Stimulated activated CD8-positive, alpha-beta memory T cell treated with anti-CD3 and anti-CD28 coated beads, Interleukin-4, amount 100 ng/mL, for 1 hour (primary cell): ENCODE measurements at regions not wholly inside any gene's neighbourhood (a gene's known extent, or its start where the extent isn't known, plus 50 kb on each side); places are given as distances from the start of the nearest gene placed in this dataset.

Source experiments
- DNase-seq, 2 donors: peaks; one replicate each; pipeline ENCODE4 v3.0.0-alpha.2; 2020; ENCODE audit warnings: low read depth in 2 of 2, low spot score in 1 of 2

GRCh38 chr4:180598281-180598680 is 1644.9 kb upstream of the TENM3 start:
- DNase-seq = no peak

DNA sequence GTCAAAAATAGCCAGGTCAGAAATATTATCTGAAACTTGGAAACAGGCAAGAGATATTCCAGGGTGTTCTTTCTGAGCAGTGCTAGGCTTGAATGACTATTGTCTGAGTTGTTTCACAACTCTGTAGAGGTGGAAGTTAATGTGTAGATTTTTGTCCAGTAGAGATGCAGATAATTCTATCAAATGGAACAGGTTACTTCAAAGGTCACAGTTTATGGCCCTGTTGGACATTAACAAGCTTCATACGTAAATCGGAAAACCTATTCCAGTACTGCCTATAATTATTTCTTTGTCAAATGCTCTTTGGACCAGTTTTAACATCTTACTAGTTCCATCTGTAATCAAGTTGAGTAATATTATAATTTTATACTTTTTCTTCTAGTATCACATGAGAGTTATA is 1639.4 kb upstream of the TENM3 start:
- DNase-seq = no peak

DNA sequence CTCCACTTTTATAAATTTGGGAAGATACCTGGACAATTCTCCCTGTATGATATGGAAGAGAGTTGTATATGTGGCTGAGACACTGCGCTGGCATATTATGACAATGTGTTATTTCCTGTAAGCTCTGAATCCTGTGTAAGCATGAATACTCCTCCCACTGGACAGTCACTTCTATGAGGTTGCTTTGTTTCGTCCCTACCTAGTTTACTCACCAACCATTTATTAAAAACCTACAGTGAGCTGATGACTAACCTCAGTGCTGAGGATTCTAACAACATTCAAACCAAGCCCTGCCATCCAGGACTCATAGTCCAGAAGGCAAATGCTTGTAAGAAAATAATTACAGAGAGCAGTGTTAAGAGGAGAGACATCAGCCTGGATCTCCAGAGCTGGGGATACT is 1632.9 kb upstream of the TENM3 start:
- no peak for DNase-seq

- no peak for DNase-seq
Measured at GRCh38 chr4:180615746-180616145, 1627.5 kb upstream of the TENM3 start.

GRCh38 chr4:180617196-180617595 is 1626.0 kb upstream of the TENM3 start:
- no peak for DNase-seq

DNA sequence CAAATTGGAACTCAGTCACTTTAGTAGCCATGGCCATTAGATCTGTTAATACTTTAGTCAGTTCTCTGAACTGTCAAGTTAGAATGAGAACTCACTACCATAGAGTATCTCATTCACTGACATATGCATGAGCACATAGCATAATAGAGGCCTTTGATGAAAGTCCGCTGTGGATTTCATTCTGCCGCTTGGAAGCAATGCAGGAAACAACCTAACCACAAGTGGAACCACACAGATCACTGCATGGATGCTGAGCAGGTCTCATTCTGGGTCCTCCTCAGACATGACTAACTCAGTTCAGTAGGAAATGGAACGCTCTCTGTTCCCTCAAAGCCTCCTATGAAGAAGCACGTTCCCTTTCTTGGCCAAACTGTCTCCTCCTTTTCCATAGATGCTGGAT is 1624.8 kb upstream of the TENM3 start:
- DNase-seq = no peak

- DNase-seq = no peak
Measured at GRCh38 chr4:180619440-180619839, 1623.8 kb upstream of the TENM3 start.

GRCh38 chr4:180622254-180622653 is 1620.9 kb upstream of the TENM3 start:
- DNase-seq = no peak

GRCh38 chr4:180625653-180626052 is 1617.5 kb upstream of the TENM3 start:
- no peak for DNase-seq

GRCh38 chr4:180630012-180630665 is 1613.1 kb upstream of the TENM3 start:
- DNase-seq = no peak

DNA sequence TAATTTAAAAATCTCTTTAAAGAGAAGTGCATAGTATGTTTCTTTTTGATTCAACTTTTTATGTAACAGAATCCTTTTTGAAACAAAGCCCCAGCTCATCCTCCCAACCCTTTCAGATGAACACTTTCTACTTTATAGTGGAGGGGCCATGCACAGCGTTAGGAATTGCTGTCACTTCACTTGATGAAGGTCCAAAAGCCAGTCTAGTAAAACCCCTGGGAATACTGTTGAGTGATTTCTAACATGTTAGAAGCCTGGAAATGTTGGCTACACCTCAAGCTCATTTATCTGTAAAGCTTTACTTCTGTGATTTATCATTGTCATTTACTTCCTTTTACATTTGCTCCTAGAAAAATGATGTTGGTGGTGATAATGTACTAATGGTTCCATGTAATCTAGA is 1608.9 kb upstream of the TENM3 start:
- DNase-seq = no peak

DNA sequence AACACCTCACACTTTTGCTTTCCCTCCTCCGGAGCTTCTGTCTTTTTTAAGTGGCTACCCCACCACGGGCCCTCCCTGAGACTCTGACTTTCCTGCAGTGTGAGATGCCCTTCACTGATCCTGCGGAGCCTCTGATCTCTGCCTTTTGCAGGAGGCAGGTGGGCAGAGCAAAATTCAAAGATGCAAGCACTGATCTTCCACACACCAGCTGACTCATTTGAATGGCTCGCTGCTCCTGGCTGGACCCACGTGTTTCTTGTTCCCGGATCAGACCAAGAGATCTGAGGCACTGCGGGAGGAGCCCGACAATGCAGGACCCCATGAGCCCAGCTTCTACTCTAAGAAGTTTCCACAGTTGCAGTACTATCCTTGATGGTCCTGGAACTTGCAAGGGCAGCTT is 1607.9 kb upstream of the TENM3 start:
- no peak for DNase-seq

DNA sequence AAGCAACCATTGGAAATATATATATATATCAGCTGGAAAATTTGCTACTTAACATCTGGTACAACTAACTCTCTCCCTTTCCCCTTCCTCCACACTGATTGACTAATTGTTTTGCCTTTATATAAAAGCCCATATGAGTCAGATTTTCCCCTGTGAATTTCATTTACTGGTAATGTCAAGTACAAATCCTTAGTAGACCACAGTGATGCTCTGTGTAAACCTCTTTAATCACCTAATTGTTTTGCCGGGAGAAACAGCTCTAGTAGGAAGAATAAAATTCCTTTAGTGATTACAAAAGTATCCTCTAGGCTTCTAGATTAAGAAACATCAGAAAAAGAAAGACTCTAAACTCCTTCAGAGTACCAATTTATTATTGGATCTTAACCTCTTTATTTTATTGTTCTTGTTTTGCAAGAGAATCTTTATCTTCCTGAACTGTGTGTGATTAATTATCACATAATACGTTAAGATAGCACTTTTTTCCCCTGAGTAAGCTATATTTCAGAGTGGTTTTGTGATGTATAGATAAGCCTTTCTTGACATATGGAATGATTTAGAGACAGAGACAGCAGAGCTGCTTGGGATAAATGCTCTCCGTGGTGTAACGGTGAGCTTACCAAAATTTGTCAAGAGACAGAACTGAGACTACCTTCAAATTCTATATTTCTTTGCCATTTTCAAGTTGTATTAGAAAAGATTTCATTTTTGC is 1606.4 kb upstream of the TENM3 start:
- DNase-seq = no peak

- DNase-seq = no peak
Measured at GRCh38 chr4:180637616-180638015, 1605.6 kb upstream of the TENM3 start.

DNA sequence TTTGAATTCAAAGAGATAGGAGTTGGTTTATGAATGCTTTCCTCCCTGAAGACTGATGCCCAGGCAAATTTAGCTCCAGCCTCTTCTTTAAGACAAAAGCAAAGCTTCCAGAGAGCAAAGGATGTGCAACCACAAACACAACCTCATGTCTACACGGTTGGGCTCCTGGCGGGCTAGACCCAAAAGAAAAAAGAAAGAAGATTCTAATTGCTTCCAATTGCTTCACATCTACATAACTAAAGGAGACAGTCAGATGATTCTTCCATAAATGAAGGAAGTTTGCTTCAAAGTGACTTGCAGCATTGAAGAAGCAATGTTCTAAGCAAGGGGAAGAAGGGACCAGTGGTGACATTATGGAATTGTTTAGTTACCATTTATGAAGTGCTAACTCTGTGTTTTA is 1603.0 kb upstream of the TENM3 start:
- no peak for DNase-seq

DNA sequence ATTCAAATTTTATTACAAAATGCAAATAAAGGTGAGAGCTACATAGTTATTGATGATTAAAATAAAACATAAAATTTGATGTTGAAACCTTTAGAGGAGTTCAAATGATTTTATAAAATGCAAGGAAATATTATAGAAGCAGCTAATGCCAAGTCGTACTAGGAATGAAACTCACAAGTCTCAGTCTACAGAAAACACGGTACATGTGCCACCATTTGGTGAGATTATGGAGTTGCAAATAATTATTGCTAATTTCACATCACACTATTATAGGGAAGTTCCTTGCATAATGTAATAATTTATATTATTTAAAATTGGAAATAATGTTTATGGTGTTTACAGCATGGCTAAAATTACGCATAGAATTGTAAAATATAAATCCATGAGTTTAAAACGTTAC is 1601.7 kb upstream of the TENM3 start:
- DNase-seq = no peak

DNA sequence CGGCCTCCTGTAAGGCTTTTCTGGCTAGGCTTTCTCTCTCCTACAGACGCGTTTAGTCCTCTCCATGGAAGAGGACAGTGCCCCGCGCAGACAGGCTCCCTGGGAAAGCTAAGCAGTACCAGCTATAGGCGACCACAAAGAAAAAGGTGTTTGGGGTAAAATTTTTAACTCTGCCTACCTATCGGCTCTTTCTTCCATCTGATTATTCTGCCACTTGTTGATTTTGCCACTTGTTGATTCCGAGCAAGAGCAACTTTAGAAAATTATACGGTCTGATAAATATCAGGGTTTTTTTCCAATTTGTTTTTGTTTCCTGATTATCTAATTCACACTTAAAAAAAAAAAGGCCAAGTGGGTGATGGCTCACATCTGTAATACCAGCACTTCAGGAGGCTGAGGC is 1600.5 kb upstream of the TENM3 start:
- no peak for DNase-seq

DNA sequence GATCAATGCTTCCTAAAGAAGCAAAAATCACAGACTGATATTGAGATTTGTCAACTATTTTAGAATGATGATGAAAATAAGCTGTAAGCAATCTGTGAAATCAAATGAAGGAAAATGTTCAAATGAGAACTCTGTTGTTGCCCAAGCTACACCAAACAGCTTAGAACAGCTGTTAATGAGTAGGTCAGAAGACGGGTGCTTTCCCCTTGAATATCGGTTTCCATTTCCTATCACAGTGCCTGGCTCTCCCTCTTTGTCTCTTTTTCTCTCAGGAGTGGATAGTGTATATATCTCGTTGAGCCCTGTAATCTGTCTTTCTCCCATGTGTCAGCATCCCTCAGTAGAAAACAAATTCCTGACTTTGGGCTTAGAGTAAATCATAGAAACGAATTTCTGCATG is 1592.9 kb upstream of the TENM3 start:
- no peak for DNase-seq

DNA sequence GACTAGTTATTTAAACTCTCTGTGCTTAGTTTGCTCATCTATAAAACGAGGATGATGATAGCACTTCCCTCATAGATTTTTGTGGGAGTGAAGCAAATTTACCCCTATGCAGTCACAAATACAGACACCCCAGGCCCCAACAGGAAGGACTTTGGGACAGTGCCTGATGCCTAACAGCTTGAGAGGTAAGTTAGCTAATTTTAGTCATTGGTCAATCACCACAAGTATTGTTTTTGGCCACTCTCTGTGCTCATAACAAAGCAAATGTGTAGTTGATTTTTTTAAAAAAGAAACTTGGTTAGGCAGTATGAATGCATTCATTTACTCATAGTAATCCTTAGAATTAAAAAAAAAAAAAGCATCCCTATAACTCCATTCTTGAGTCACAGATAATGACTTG is 1590.7 kb upstream of the TENM3 start:
- no peak for DNase-seq

DNA sequence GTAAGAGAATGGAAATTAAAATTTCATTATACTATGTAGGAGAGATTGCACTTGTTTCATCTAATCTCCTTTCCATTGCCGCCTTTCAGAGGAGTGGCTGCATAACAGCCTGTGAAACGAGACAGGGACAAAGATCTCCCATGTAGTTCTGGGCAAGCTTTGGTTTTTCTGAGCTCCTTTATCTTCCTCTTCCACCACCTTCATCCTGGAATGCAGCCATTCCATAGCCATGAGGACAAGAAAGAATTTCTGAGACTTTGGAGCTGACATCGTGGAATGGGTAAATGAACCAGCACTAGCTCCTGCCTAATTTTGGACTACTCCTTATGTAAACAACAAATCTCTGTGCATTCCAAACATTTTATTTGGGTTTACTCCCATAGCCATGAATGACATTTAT is 1587.3 kb upstream of the TENM3 start:
- no peak for DNase-seq

- no peak for DNase-seq
Measured at GRCh38 chr4:180657881-180658280, 1585.3 kb upstream of the TENM3 start.

GRCh38 chr4:180664766-180665368 is 1578.3 kb upstream of the TENM3 start:
- DNase-seq = no peak

- DNase-seq = no peak
Measured at GRCh38 chr4:180665481-180665880, 1577.7 kb upstream of the TENM3 start.
